Right lobe of liver (tissue), 6 donors: ENCODE measurements at regions not wholly inside any gene's neighbourhood (a gene's known extent, or its start where the extent isn't known, plus 50 kb on each side); places are given as distances from the start of the nearest gene placed in this dataset.
A peak's percentile ranks its signal among the peaks of the same experiment; 100 is the strongest.

Source experiments
- ATAC-seq, 4 donors: fragments of 200-7000 bp; cut with Tn5 transposase; one replicate each; pipeline ENCODE4 v1.9.1; 2020; ENCODE audit warnings: mild to moderate bottlenecking in 4 of 4, moderate library complexity in 4 of 4
- DNase-seq, 3 donors: peaks; one replicate each; pipeline ENCODE4 v3.0.0-alpha.2; 2020
- H3K27ac ChIP-seq, 3 donors: fragments of 200-600 bp; one replicate each; pipeline ENCODE4 v1.8.0; 2022
- H3K27me3 ChIP-seq, 2 donors: fragments of 200-600 bp; one replicate each; pipeline ENCODE4 v1.8.0; 2022
- H3K36me3 ChIP-seq, 4 donors: fragments of 200-600 bp; sonication (generic) in 1 of 4; one replicate each; pipeline versions ENCODE4 v1.5.1 to v1.8.0; 2017 to 2022; ENCODE audit warnings: control low read depth in 1 of 4
- H3K4me1 ChIP-seq, 4 donors: fragments of 200-600 bp; sonication (generic) in 1 of 4; one replicate each; pipeline versions ENCODE4 v1.5.1 to v1.8.0; 2017 to 2022; ENCODE audit warnings: control low read depth in 1 of 4
- H3K4me3 ChIP-seq, 3 donors: fragments of 200-600 bp; one replicate each; pipeline ENCODE4 v1.8.0; 2022
- H3K9me3 ChIP-seq, 4 donors: fragments of 200-600 bp; sonication (generic) in 1 of 4; one replicate each; pipeline versions ENCODE4 v1.5.1 to v1.8.0; 2017 to 2022; ENCODE audit warnings: control low read depth in 1 of 4
- CTCF ChIP-seq, 4 donors: fragments of 200-600 bp in 3 of 4; fragments of 450-650 bp in 1 of 4; IDR thresholded peaks; one replicate each; pipeline versions ENCODE4 v1.5.1 to v1.8.0; 2016 to 2022; ENCODE audit warnings: antibody characterized with exemption in 4 of 4, mild to moderate bottlenecking in 2 of 4
- POLR2A ChIP-seq: fragments of 450-650 bp; IDR thresholded peaks from one replicate; pipeline ENCODE4 v1.6.1; 2017; ENCODE audit warnings: antibody characterized with exemption, mild to moderate bottlenecking
- WGBS: methylation state at CpG from one replicate; pipeline ENCODE4 v1.1.6; 2018; ENCODE audit warnings: low coverage, low lambda C conversion rate; ENCODE audit not compliant: insufficient coverage; ENCODE audit errors: missing lambda C conversion rate; 5-methylcytosine and 5-hydroxymethylcytosine counted together
- intact Hi-C, 2 donors: fragments of 100-400 bp; cut with DNase I; formaldehyde crosslinking; loops; one replicate each; pipeline versions ENCODE4 v1.11.2 to v1.14.1; 2022
- donor health status: DM: no; HTN: yes; CAD: no.
- donor health status: DM: no; HTN: no; CAD: no.
- donor health status: DM: no; HTN: no; CAD: no.
- donor health status: DM: no; HTN: yes; CAD: no.
- donor health status: DM: no; HTN: yes; CAD: no.

GRCh38 chr2:118312969-118313756, 224.9 kb downstream of the INSIG2 start:
- 37% methylated on average over 3 of the region's 4 CpGs for WGBS
- H3K36me3 ChIP-seq: no peaks in the 10 kb centered on the region

GRCh38 chr2:118310681-118311429, 222.6 kb downstream of the INSIG2 start:
- Histone ChIP-seq H3K36me3 (no peaks in the 10 kb centered on the region), H3K4me1 (no peaks in the 10 kb centered on the region), H3K27ac (no peak overlapping the region), H3K27me3 (no peaks in the 10 kb centered on the region), H3K9me3 (no peaks in the 10 kb centered on the region), H3K4me3 (peak overlapping the region; percentile 27 to 52 (median 31))
- ATAC-seq (no peak), DNase-seq (no peak)
- intact Hi-C loops: no loop called here
- WGBS: 50% methylated on average over 11 of the region's 20 CpGs
- TF ChIP-seq CTCF (IDR thresholded peaks at IDR 0.05): no peak
- no peak for TF ChIP-seq POLR2A

More at GRCh38 chr2:118312969-118313756, 224.9 kb downstream of the INSIG2 start:
- intact Hi-C loops: no loop called here
- H3K9me3 ChIP-seq: no peaks in the 10 kb centered on the region
- DNase-seq: no peak
- no peak for ATAC-seq
- no peaks in the 10 kb centered on the region for H3K27me3 ChIP-seq
- H3K4me1 ChIP-seq: no peaks in the 10 kb centered on the region
- TF ChIP-seq CTCF (IDR thresholded peaks at IDR 0.05): no peak
- TF ChIP-seq POLR2A: no peak
- no peak overlapping the region for H3K27ac ChIP-seq
- no peak overlapping the region for H3K4me3 ChIP-seq

- H3K4me3 ChIP-seq: peak overlapping the region; percentile 27 to 52 (median 31)
- H3K36me3 ChIP-seq: no peaks in the 10 kb centered on the region
- no peaks in the 10 kb centered on the region for H3K9me3 ChIP-seq
- H3K4me1 ChIP-seq: no peaks in the 10 kb centered on the region
- DNase-seq: no peak
- peak; percentile 25 to 47 (median 33) for ATAC-seq
- TF ChIP-seq POLR2A: no peak
- TF ChIP-seq CTCF (IDR thresholded peaks at IDR 0.05): no peak
- no peak overlapping the region for H3K27ac ChIP-seq
- no peaks in the 10 kb centered on the region for H3K27me3 ChIP-seq
- 9% methylated on average over 26 of the region's 56 CpGs for WGBS
- intact Hi-C loops: no loop called here
These were observed 221.8 kb downstream of the INSIG2 start for GRCh38 chr2:118309946-118310680.

GRCh38 chr2:118309257-118309945, 221.1 kb downstream of the INSIG2 start:
- ATAC-seq (no peak), DNase-seq (no peak)
- Histone ChIP-seq H3K9me3 (no peaks in the 10 kb centered on the region), H3K27me3 (no peaks in the 10 kb centered on the region), H3K36me3 (no peaks in the 10 kb centered on the region), H3K27ac (no peak overlapping the region), H3K4me3 (peak overlapping the region; percentile 27 to 52 (median 31)), H3K4me1 (no peaks in the 10 kb centered on the region)
- no peak for TF ChIP-seq CTCF (IDR thresholded peaks at IDR 0.05)
- TF ChIP-seq POLR2A: no peak
- intact Hi-C loops: no loop called here
- 66% methylated on average over 15 of the region's 16 CpGs for WGBS
